ENCODE measurements at regions not wholly inside any gene's neighbourhood (a gene's known extent, or its start where the extent isn't known, plus 50 kb on each side); places are given as distances from the start of the nearest gene placed in this dataset.

GRCh38 chr16:35147556-35148504 lies 1688.4 kb downstream of the TP53TG3F start:
- TF ChIP-seq POLR2AphosphoS5 (IDR thresholded peaks at IDR 0.05; ENCODE audit: low read depth, low read length) (no peak), CTCF (IDR thresholded peaks at IDR 0.05) (no peak), TCF7L2 (IDR thresholded peaks at IDR 0.05; ENCODE audit: low read depth, low read length) (no peak), SIN3A (IDR thresholded peaks at IDR 0.05; ENCODE audit: borderline replicate concordance, insufficient read depth, low read depth, low read length) (no peak), REST (IDR thresholded peaks at IDR 0.05; ENCODE audit: insufficient read depth in 1 of 2, low read depth in 2 of 2, low read length in 1 of 2) (no peak)
- ChIA-PET CTCF (no interaction called here), POLR2A (no interaction called here)
- intact Hi-C loops (cut with micrococcal nuclease; ENCODE audit: unreplicated experiment), result no loop called here
- no peaks in the 10 kb centered on the region for H3K27me3 ChIP-seq (ENCODE audit: control insufficient read depth, insufficient read depth, low read length)
- H3K27ac ChIP-seq (ENCODE audit: low read length), result no peak overlapping the region
- no peak overlapping the region for H3K4me3 ChIP-seq (ENCODE audit: low read depth in 2 of 2, low read length in 2 of 2)
- no peaks in the 10 kb centered on the region for H3K36me3 ChIP-seq (ENCODE audit: control insufficient read depth, insufficient read depth, low read length)
- BruUV-seq (replicated peaks), result no TSS peak
- ATAC-seq (no peak), DNase-seq (ENCODE audit: low read depth, low spot score) (no peak)
- H3K4me1 ChIP-seq (ENCODE audit: control insufficient read depth, insufficient read depth, low read length), result no peaks in the 10 kb centered on the region
- in situ Hi-C loops (cut with HindIII; ENCODE audit: low pct_unique_long_range_greater_than_20kb, low sequenced_read_pairs), result no loop called here
- no peaks in the 10 kb centered on the region for H3K9me3 ChIP-seq (ENCODE audit: control insufficient read depth, insufficient read depth, low read depth, low read length)

- BruUV-seq (replicated peaks), result no TSS peak
- Histone ChIP-seq H3K27ac (ENCODE audit: low read length) (no peak overlapping the region), H3K4me3 (ENCODE audit: low read depth in 2 of 2, low read length in 2 of 2) (no peak overlapping the region), H3K4me1 (ENCODE audit: control insufficient read depth, insufficient read depth, low read length) (no peaks in the 10 kb centered on the region), H3K36me3 (ENCODE audit: control insufficient read depth, insufficient read depth, low read length) (no peaks in the 10 kb centered on the region), H3K9me3 (ENCODE audit: control insufficient read depth, insufficient read depth, low read depth, low read length) (no peaks in the 10 kb centered on the region), H3K27me3 (ENCODE audit: control insufficient read depth, insufficient read depth, low read length) (no peaks in the 10 kb centered on the region)
- POLR2A ChIA-PET, result no interaction called here
- intact Hi-C loops (cut with micrococcal nuclease; ENCODE audit: unreplicated experiment) (no loop called here), in situ Hi-C loops (cut with HindIII; ENCODE audit: low pct_unique_long_range_greater_than_20kb, low sequenced_read_pairs) (no loop called here)
- DNase-seq (ENCODE audit: low read depth, low spot score) (no peak), ATAC-seq (no peak)
- TF ChIP-seq SIN3A (IDR thresholded peaks at IDR 0.05; ENCODE audit: borderline replicate concordance, insufficient read depth, low read depth, low read length), result no peak
- TF ChIP-seq CTCF (IDR thresholded peaks at IDR 0.05), result no peak
- TF ChIP-seq TCF7L2 (IDR thresholded peaks at IDR 0.05; ENCODE audit: low read depth, low read length), result no peak
- TF ChIP-seq POLR2AphosphoS5 (IDR thresholded peaks at IDR 0.05; ENCODE audit: low read depth, low read length), result no peak
- no peak for TF ChIP-seq REST (IDR thresholded peaks at IDR 0.05; ENCODE audit: insufficient read depth in 1 of 2, low read depth in 2 of 2, low read length in 1 of 2)
- CTCF ChIA-PET, result no interaction called here
These were observed 1689.3 kb downstream of the TP53TG3F start for GRCh38 chr16:35148748-35149147.

Measured in Panc1 (cell line).